ENCODE measurements at regions not wholly inside any gene's neighbourhood (a gene's known extent, or its start where the extent isn't known, plus 50 kb on each side); places are given as distances from the start of the nearest gene placed in this dataset.

- TF ChIP-seq, protein P1, sequence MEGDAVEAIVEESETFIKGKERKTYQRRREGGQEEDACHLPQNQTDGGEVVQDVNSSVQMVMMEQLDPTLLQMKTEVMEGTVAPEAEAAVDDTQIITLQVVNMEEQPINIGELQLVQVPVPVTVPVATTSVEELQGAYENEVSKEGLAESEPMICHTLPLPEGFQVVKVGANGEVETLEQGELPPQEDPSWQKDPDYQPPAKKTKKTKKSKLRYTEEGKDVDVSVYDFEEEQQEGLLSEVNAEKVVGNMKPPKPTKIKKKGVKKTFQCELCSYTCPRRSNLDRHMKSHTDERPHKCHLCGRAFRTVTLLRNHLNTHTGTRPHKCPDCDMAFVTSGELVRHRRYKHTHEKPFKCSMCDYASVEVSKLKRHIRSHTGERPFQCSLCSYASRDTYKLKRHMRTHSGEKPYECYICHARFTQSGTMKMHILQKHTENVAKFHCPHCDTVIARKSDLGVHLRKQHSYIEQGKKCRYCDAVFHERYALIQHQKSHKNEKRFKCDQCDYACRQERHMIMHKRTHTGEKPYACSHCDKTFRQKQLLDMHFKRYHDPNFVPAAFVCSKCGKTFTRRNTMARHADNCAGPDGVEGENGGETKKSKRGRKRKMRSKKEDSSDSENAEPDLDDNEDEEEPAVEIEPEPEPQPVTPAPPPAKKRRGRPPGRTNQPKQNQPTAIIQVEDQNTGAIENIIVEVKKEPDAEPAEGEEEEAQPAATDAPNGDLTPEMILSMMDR (conservative IDR thresholded peaks at IDR 0.05; ENCODE audit: low read depth, low read length): no peak
- no peak for TF ChIP-seq EZH2 (IDR thresholded peaks at IDR 0.05; ENCODE audit: borderline replicate concordance, low read depth, low read length, poor library complexity, severe bottlenecking)
These were observed 93.4 kb upstream of the EDNRB start for GRCh38 chr13:78012046-78012445.
